Ishikawa (cell line): ENCODE measurements at regions not wholly inside any gene's neighbourhood (a gene's known extent, or its start where the extent isn't known, plus 50 kb on each side); places are given as distances from the start of the nearest gene placed in this dataset.

Experiments used
- CEBPB ChIP-seq: IDR thresholded peaks from 2 replicates; pipeline ENCODE4 v1.6.1; 2012
- CREB1 ChIP-seq: IDR thresholded peaks from 2 replicates; pipeline ENCODE4 v1.6.1; 2012; ENCODE audit warnings: low read depth
- EGR1 ChIP-seq: IDR thresholded peaks from 2 replicates; pipeline ENCODE4 v1.6.1; 2012
- EP300 ChIP-seq: IDR thresholded peaks from 2 replicates; pipeline ENCODE4 v1.6.1; 2012; ENCODE audit warnings: borderline replicate concordance
- FOXM1 ChIP-seq: IDR thresholded peaks from 2 replicates; pipeline ENCODE4 v1.6.1; 2012; ENCODE audit warnings: low read depth, borderline replicate concordance
- NFIC ChIP-seq: IDR thresholded peaks from 2 replicates; pipeline ENCODE4 v1.6.1; 2012
- RAD21 ChIP-seq: IDR thresholded peaks from 2 replicates; pipeline ENCODE4 v1.6.1; 2012; ENCODE audit warnings: low read depth
- TAF1 ChIP-seq: IDR thresholded peaks from 2 replicates; pipeline ENCODE4 v1.6.1; 2012; ENCODE audit warnings: low read depth, mild to moderate bottlenecking
- TCF12 ChIP-seq: IDR thresholded peaks from 2 replicates; pipeline ENCODE4 v1.6.1; 2012; ENCODE audit warnings: low read depth
- TEAD4 ChIP-seq: IDR thresholded peaks from 2 replicates; pipeline ENCODE4 v1.6.1; 2012
- USF1 ChIP-seq: IDR thresholded peaks from 2 replicates; pipeline ENCODE4 v1.6.1; 2012
- YY1 ChIP-seq: IDR thresholded peaks from 2 replicates; pipeline ENCODE4 v1.6.1; 2012; ENCODE audit warnings: low read depth
- ZBTB7A ChIP-seq: IDR thresholded peaks from 2 replicates; pipeline ENCODE4 v1.6.1; 2012; ENCODE audit warnings: low read depth
- TF ChIP-seq, protein P1 (sequence below): IDR thresholded peaks from 2 replicates; pipeline ENCODE4 v1.6.1; 2012
- TF ChIP-seq, protein P2 (sequence below): IDR thresholded peaks from 2 replicates; pipeline ENCODE4 v1.6.1; 2012; ENCODE audit warnings: low read depth, mild to moderate bottlenecking

DNA sequence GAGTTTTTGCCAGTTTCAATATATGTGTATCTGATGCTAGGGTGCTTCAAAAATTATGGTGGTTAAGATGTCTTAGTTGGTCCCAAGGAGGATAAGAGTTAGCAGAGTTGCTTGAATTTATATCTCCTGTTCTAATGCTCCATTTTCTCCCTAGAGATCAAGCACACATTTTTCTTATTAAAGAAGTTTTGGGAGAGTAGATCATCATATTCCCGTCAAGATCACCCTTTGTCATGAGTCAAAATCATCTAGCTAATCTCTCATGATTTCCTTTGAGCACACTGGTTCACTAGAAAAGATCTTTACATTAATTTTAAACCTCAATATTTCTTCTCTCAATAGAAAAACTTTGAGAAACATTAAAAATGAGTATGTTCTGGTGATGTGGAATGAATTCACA, 429.9 kb upstream of the SEMA3A start:
- no peak for TF ChIP-seq FOXM1
- TF ChIP-seq USF1, result no peak
- TF ChIP-seq EGR1, result no peak
- no peak for TF ChIP-seq EP300
- TF ChIP-seq NFIC, result no peak
- TF ChIP-seq TEAD4, result no peak
- TF ChIP-seq YY1, result no peak
- TF ChIP-seq, protein P1, sequence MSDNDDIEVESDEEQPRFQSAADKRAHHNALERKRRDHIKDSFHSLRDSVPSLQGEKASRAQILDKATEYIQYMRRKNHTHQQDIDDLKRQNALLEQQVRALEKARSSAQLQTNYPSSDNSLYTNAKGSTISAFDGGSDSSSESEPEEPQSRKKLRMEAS, result no peak
- TF ChIP-seq ZBTB7A, result no peak

DNA sequence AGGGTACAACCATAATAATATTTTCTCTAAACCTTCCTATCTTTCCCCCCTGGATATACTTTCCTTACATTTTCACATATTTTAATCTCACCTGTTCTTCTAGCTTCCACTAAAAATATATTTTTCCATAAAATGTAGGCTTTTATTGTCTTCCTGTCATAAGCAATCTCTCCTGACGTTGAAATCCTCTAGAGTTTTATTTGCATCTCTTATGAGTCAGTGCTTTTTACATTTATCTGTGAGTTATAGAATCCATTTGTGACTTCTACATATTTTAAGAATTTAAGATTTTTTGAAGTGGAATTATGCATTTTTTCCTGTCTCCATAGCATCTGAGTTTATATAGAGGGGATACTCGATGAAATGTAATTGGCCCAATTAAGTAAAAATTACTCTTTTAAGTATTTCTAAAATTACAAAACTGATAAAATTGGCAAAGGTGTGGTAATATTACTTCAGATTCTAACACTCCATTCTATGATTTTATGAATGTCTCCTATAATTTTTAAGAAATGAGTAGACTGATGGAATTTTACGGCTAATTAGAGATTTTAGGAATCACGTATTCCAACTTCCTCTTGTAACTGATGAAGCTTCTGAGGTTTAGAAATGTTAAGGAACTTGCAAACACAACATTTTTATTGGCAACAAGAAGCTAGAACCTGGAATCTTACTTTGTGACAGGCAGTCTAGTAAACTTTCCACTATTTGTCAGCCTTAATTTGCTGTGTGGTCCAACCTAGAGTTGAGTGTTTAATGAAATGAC, 422.9 kb upstream of the SEMA3A start:
- TF ChIP-seq TEAD4 (no peak), ZBTB7A (no peak), TAF1 (no peak), EGR1 (no peak), RAD21 (no peak), CREB1 (no peak), USF1 (no peak), FOXM1 (no peak), CEBPB (no peak), NFIC (no peak), YY1 (no peak), EP300 (no peak)
- TF ChIP-seq, protein P2, sequence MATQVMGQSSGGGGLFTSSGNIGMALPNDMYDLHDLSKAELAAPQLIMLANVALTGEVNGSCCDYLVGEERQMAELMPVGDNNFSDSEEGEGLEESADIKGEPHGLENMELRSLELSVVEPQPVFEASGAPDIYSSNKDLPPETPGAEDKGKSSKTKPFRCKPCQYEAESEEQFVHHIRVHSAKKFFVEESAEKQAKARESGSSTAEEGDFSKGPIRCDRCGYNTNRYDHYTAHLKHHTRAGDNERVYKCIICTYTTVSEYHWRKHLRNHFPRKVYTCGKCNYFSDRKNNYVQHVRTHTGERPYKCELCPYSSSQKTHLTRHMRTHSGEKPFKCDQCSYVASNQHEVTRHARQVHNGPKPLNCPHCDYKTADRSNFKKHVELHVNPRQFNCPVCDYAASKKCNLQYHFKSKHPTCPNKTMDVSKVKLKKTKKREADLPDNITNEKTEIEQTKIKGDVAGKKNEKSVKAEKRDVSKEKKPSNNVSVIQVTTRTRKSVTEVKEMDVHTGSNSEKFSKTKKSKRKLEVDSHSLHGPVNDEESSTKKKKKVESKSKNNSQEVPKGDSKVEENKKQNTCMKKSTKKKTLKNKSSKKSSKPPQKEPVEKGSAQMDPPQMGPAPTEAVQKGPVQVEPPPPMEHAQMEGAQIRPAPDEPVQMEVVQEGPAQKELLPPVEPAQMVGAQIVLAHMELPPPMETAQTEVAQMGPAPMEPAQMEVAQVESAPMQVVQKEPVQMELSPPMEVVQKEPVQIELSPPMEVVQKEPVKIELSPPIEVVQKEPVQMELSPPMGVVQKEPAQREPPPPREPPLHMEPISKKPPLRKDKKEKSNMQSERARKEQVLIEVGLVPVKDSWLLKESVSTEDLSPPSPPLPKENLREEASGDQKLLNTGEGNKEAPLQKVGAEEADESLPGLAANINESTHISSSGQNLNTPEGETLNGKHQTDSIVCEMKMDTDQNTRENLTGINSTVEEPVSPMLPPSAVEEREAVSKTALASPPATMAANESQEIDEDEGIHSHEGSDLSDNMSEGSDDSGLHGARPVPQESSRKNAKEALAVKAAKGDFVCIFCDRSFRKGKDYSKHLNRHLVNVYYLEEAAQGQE, result no peak
- TF ChIP-seq, protein P1, result no peak

DNA sequence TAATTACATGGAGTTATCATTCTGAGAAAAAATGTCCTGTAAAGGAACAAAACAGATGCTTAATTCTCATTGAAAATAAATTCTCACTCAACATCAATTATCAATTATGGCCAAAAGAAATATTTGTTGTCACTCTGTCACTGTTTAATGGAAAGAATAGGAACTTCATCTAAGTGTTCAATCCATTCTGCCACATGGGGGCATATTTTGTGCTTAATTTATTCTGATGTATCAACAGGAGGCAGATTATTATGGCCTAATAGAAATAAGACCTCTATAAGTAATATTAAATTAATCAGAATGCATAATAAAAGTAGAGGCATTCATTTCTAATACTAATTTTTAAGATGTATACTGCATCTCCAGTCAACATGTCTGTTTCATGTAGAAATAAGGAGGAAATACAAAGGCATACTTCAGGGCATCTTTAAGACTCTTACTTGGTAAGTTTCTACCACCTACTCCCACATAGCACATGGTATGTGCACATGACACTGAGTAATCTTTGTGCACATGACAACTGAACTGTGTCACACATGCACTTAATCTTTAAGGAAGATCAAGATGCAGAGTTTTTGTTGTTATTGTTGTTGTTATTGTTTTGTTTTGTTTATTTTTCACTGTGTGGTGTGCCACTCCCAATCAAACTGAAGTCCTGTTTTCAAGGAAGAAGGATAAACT, 420.4 kb upstream of the SEMA3A start:
- TF ChIP-seq FOXM1, result no peak
- TF ChIP-seq RAD21, result peak; percentile 18; the same call in 1 of the 2 replicates

- TF ChIP-seq RAD21 (no peak), EGR1 (no peak), TEAD4 (no peak), CEBPB (no peak), ZBTB7A (no peak), NFIC (no peak), CREB1 (no peak)
- TF ChIP-seq, protein P2, result no peak
- TF ChIP-seq, protein P1, result no peak
Observed at GRCh38 chr7:84612981-84613681, 418.5 kb upstream of the SEMA3A start.

DNA sequence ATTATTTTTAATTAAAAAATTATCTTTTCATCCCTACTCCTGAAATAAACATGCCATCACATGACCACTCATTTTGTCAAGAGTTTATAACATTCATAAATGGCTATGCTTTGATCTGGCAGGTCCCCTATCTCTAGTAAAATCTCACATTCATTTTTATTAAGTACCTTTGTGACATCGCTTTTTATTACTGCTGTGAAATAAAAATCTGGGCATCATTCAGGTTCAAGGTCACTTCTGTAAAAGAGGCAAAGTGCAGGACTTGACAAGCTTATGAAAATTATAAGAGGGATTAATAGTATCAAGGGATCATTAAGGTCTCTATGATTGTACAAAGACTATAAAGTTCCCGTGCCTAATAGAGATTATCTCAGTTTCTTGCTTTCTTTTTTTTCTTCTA, 416.8 kb upstream of the SEMA3A start:
- TF ChIP-seq TAF1 (no peak), EP300 (no peak)
- TF ChIP-seq, protein P1, result no peak

DNA sequence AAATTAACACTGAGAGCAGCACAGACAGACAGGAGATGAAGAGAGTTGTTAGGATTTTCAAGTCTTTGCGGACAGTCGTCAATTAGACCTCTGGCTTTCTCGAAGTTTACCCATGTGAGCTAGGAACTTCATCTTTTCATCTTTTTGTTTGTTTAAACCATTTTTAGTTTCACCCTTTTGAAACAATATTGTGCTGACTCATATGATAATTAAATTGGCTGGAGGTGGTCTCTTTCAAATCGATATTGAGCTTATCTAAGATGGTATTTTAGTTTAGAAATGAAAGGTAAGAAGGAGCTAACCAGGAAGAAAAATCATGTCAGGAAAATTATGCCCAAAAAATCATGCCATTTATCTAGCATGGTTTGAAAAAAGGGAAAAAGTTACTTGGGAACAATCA, 415.8 kb upstream of the SEMA3A start:
- no peak for TF ChIP-seq EP300
- TF ChIP-seq NFIC, result no peak
- no peak for TF ChIP-seq CEBPB
- no peak for TF ChIP-seq ZBTB7A
- TF ChIP-seq EGR1, result no peak
- TF ChIP-seq, protein P1, result no peak
- TF ChIP-seq TAF1, result no peak
- TF ChIP-seq FOXM1, result no peak
- TF ChIP-seq RAD21, result no peak
- no peak for TF ChIP-seq YY1
- TF ChIP-seq, protein P2, result no peak
- TF ChIP-seq CREB1, result no peak
- TF ChIP-seq USF1, result no peak
- TF ChIP-seq TEAD4, result no peak
- no peak for TF ChIP-seq TCF12
